Fibroblast of mammary gland (primary cell): ENCODE measurements at regions not wholly inside any gene's neighbourhood (a gene's known extent, or its start where the extent isn't known, plus 50 kb on each side); places are given as distances from the start of the nearest gene placed in this dataset.

Experiments
- DNase-seq: peaks from one replicate; pipeline ENCODE4 v3.0.0-alpha.2; 2010; ENCODE audit warnings: low read depth
- H3K4me3 ChIP-seq: 2 replicates; pipeline ENCODE4 v1.5.1; 2011; ENCODE audit warnings: low read depth, mild to moderate bottlenecking, low read length, moderate library complexity; ENCODE audit not compliant: control insufficient read depth
- CTCF ChIP-seq: conservative IDR thresholded peaks from 2 replicates; pipeline ENCODE4 v1.5.1; 2011; ENCODE audit warnings: low read depth, low read length, inconsistent platforms; ENCODE audit not compliant: control insufficient read depth, insufficient read depth

GRCh38 chr7:73963252-73963822 is 64.6 kb upstream of the ELN start:
- H3K4me3 ChIP-seq = no peak overlapping the region
- DNase-seq = no peak
- no peak for TF ChIP-seq CTCF

GRCh38 chr7:73964786-73965185 is 63.2 kb upstream of the ELN start:
- DNase-seq = no peak
- TF ChIP-seq CTCF = no peak
- no peak overlapping the region for H3K4me3 ChIP-seq

GRCh38 chr7:73966062-73966940 is 61.7 kb upstream of the ELN start:
- no peak overlapping the region for H3K4me3 ChIP-seq
- TF ChIP-seq CTCF = no peak
- DNase-seq = peak; percentile 12

- H3K4me3 ChIP-seq = no peak overlapping the region
- DNase-seq = no peak
- TF ChIP-seq CTCF = no peak
Observed at GRCh38 chr7:73966941-73967831, 60.8 kb upstream of the ELN start.

- H3K4me3 ChIP-seq = no peak overlapping the region
- TF ChIP-seq CTCF = no peak
- no peak for DNase-seq
Observed at GRCh38 chr7:73967832-73968290, 60.1 kb upstream of the ELN start.

- DNase-seq = no peak
- no peak overlapping the region for H3K4me3 ChIP-seq
- TF ChIP-seq CTCF = no peak
Observed at GRCh38 chr7:73968487-73968886, 59.5 kb upstream of the ELN start.
